ENCODE measurements at regions not wholly inside any gene's neighbourhood (a gene's known extent, or its start where the extent isn't known, plus 50 kb on each side); places are given as distances from the start of the nearest gene placed in this dataset.
"Not testable (repeated sequence)": the region's sequence is repeated elsewhere in the genome, so short reads cannot be mapped to it uniquely, and the experiment has no call there.

GRCh38 chr21:28174701-28175100 is 818.0 kb downstream of the LTN1 start:
- no peaks in the 10 kb centered on the region for H3K36me3 Mint-ChIP-seq (ENCODE audit: unreplicated experiment)
- H3K27ac Mint-ChIP-seq (ENCODE audit: unreplicated experiment) = no peak overlapping the region
- TF ChIP-seq, protein P1, sequence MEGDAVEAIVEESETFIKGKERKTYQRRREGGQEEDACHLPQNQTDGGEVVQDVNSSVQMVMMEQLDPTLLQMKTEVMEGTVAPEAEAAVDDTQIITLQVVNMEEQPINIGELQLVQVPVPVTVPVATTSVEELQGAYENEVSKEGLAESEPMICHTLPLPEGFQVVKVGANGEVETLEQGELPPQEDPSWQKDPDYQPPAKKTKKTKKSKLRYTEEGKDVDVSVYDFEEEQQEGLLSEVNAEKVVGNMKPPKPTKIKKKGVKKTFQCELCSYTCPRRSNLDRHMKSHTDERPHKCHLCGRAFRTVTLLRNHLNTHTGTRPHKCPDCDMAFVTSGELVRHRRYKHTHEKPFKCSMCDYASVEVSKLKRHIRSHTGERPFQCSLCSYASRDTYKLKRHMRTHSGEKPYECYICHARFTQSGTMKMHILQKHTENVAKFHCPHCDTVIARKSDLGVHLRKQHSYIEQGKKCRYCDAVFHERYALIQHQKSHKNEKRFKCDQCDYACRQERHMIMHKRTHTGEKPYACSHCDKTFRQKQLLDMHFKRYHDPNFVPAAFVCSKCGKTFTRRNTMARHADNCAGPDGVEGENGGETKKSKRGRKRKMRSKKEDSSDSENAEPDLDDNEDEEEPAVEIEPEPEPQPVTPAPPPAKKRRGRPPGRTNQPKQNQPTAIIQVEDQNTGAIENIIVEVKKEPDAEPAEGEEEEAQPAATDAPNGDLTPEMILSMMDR (IDR thresholded peaks at IDR 0.05; ENCODE audit: partially characterized antibody, unreplicated experiment) = no peak
- H3K4me3 Mint-ChIP-seq (ENCODE audit: unreplicated experiment) = no peak overlapping the region
- no peaks in the 10 kb centered on the region for H3K27me3 Mint-ChIP-seq (ENCODE audit: unreplicated experiment)
- H3K9me3 Mint-ChIP-seq (ENCODE audit: unreplicated experiment) = no peaks in the 10 kb centered on the region
- no peak for DNase-seq
- no peaks in the 10 kb centered on the region for H3K4me1 Mint-ChIP-seq (ENCODE audit: low read depth, unreplicated experiment)

DNA sequence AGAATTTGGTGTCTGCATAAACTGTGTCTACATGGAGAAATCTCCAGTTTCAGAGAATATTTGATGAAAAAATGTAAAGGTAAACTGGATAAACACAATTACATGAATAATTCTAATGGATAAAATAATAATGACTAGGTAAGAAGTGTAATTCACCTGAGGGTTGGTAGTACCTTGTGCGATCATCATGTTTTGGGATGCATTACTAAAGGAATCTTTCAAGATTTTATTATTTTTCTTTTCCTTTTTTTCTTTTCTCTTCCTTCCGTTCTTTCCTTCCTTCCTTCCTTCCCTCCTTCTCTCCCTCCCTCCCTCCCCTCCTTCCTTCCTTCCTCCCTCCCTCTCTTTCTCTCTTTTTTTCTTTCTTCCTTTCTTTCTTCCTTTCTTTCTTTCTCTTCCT is 818.7 kb downstream of the LTN1 start:
- H3K36me3 Mint-ChIP-seq (ENCODE audit: unreplicated experiment) = no peaks in the 10 kb centered on the region
- no peaks in the 10 kb centered on the region for H3K27me3 Mint-ChIP-seq (ENCODE audit: unreplicated experiment)
- H3K9me3 Mint-ChIP-seq (ENCODE audit: unreplicated experiment) = no peaks in the 10 kb centered on the region
- TF ChIP-seq, protein P1 (IDR thresholded peaks at IDR 0.05; ENCODE audit: partially characterized antibody, unreplicated experiment) = no peak
- H3K27ac Mint-ChIP-seq (ENCODE audit: unreplicated experiment) = no peak overlapping the region
- H3K4me1 Mint-ChIP-seq (ENCODE audit: low read depth, unreplicated experiment) = no peaks in the 10 kb centered on the region
- no peak for DNase-seq
- no peak overlapping the region for H3K4me3 Mint-ChIP-seq (ENCODE audit: unreplicated experiment)

DNA sequence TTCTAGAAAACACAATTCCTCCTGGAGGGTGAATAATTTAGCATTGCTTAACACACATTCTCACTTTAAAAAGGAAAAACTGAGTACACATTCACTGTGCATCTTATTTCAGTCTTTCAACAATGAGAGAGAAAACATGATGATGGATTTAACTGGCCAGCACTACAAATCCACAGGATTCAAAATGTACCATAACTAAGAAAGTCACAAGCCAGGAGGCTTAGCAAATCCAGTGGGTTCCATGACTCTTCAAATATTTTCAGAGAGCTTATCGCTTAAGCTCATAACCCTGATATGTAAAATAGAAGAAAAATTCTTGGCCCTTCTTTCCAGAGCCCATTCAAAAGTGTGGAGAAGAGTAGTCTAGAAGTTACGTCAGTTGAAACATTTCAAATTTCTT is 820.3 kb downstream of the LTN1 start:
- DNase-seq = no peak
- H3K9me3 Mint-ChIP-seq (ENCODE audit: unreplicated experiment) = no peaks in the 10 kb centered on the region
- H3K4me1 Mint-ChIP-seq (ENCODE audit: low read depth, unreplicated experiment) = no peaks in the 10 kb centered on the region
- no peak overlapping the region for H3K4me3 Mint-ChIP-seq (ENCODE audit: unreplicated experiment)
- no peaks in the 10 kb centered on the region for H3K36me3 Mint-ChIP-seq (ENCODE audit: unreplicated experiment)
- H3K27me3 Mint-ChIP-seq (ENCODE audit: unreplicated experiment) = no peaks in the 10 kb centered on the region
- no peak overlapping the region for H3K27ac Mint-ChIP-seq (ENCODE audit: unreplicated experiment)
- TF ChIP-seq, protein P1 (IDR thresholded peaks at IDR 0.05; ENCODE audit: partially characterized antibody, unreplicated experiment) = no peak

GRCh38 chr21:28167366-28167765 is 825.3 kb downstream of the LTN1 start:
- H3K4me3 Mint-ChIP-seq (ENCODE audit: unreplicated experiment) = no peak overlapping the region
- peaks cover 3% of the 10 kb centered on the region for H3K27me3 Mint-ChIP-seq (ENCODE audit: unreplicated experiment)
- TF ChIP-seq, protein P1 (IDR thresholded peaks at IDR 0.05; ENCODE audit: partially characterized antibody, unreplicated experiment) = no peak
- no peaks in the 10 kb centered on the region for H3K4me1 Mint-ChIP-seq (ENCODE audit: low read depth, unreplicated experiment)
- no peak overlapping the region for H3K27ac Mint-ChIP-seq (ENCODE audit: unreplicated experiment)
- no peaks in the 10 kb centered on the region for H3K9me3 Mint-ChIP-seq (ENCODE audit: unreplicated experiment)
- DNase-seq = no peak
- no peaks in the 10 kb centered on the region for H3K36me3 Mint-ChIP-seq (ENCODE audit: unreplicated experiment)

DNA sequence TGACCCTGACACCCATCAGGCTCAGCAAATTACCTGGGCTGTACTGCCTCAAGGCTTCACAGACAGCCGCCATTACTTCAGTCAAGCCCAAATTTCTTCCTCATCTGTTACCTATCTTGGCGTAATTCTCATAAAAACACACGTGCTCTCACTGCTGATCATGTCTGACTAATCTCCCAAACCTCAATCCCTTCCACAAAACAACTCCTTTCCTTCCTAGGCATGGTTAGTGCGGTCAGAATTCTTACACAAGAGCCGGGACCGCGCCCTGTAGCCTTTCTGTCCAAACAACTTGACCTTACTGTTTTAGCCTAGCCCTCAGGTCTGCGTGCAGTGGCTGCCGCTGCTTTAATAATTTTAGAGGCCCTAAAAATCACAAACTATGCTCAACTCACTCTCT is 828.2 kb downstream of the LTN1 start:
- not testable (repeated sequence) for H3K27me3 Mint-ChIP-seq (ENCODE audit: unreplicated experiment); H3K36me3 Mint-ChIP-seq (ENCODE audit: unreplicated experiment); H3K4me3 Mint-ChIP-seq (ENCODE audit: unreplicated experiment); H3K27ac Mint-ChIP-seq (ENCODE audit: unreplicated experiment); H3K9me3 Mint-ChIP-seq (ENCODE audit: unreplicated experiment); H3K4me1 Mint-ChIP-seq (ENCODE audit: low read depth, unreplicated experiment); DNase-seq

- H3K36me3 Mint-ChIP-seq (ENCODE audit: unreplicated experiment); H3K9me3 Mint-ChIP-seq (ENCODE audit: unreplicated experiment); H3K27ac Mint-ChIP-seq (ENCODE audit: unreplicated experiment); DNase-seq; H3K4me1 Mint-ChIP-seq (ENCODE audit: low read depth, unreplicated experiment); H3K4me3 Mint-ChIP-seq (ENCODE audit: unreplicated experiment); H3K27me3 Mint-ChIP-seq (ENCODE audit: unreplicated experiment): not testable (repeated sequence)
Observed at GRCh38 chr21:28162052-28162451, 830.6 kb downstream of the LTN1 start.
